GM23248 (cell line): ENCODE measurements at regions not wholly inside any gene's neighbourhood (a gene's known extent, or its start where the extent isn't known, plus 50 kb on each side); places are given as distances from the start of the nearest gene placed in this dataset.

Experiments
- EZH2 ChIP-seq: fragments of 200-600 bp; sonication (generic); IDR thresholded peaks from 2 replicates; pipeline ENCODE4 v1.6.1; 2018; ENCODE audit warnings: antibody characterized with exemption, mild to moderate bottlenecking; ENCODE audit not compliant: insufficient read depth, poor library complexity, severe bottlenecking
- EZH2phosphoT487 ChIP-seq: fragments of 200-600 bp; sonication (generic); IDR thresholded peaks from 2 replicates; pipeline ENCODE4 v1.6.1; 2018; ENCODE audit warnings: antibody characterized with exemption, moderate library complexity, mild to moderate bottlenecking, low read depth; ENCODE audit not compliant: insufficient read depth

- TF ChIP-seq EZH2phosphoT487 (no peak), EZH2 (no peak)
These were observed 490.9 kb downstream of the KLF5 start for GRCh38 chr13:73549717-73550116.
